ENCODE measurements at regions not wholly inside any gene's neighbourhood (a gene's known extent, or its start where the extent isn't known, plus 50 kb on each side); places are given as distances from the start of the nearest gene placed in this dataset.

GRCh38 chr14:97298331-97298730, 501.1 kb downstream of the VRK1 start:
- Histone ChIP-seq H4K20me1 (no peaks in the 10 kb centered on the region), H3K4me1 (peaks cover 0 to 6% (median 0%) of the 10 kb centered on the region in 10 experiments; a peak in 4 of 20 replicates), H3K4me3 (no peak overlapping the region), H3K9ac (no peak overlapping the region), H3K27me3 (peaks cover 0 to 8% (median 0%) of the 10 kb centered on the region in 11 experiments; a peak in 3 of 22 replicates), H3K9me3 (replicated peaks in 1 of 11) (no peaks in the 10 kb centered on the region), H3K4me2 (no peak overlapping the region; a peak in 2 of 22 replicates), H3K36me3 (no peaks in the 10 kb centered on the region), H3K27ac (no peak overlapping the region)
- no peak for TF ChIP-seq Cebpa-rat (IDR thresholded peaks at IDR 0.05)

- no peak for TF ChIP-seq Cebpa-rat (IDR thresholded peaks at IDR 0.05)
- Histone ChIP-seq H3K4me3 (no peak overlapping the region), H3K9ac (no peak overlapping the region), H4K20me1 (no peaks in the 10 kb centered on the region), H3K4me2 (no peak overlapping the region), H3K27me3 (peaks cover 0 to 4% (median 0%) of the 10 kb centered on the region in 11 experiments; a peak in 3 of 22 replicates), H3K4me1 (peaks cover 0 to 6% (median 0%) of the 10 kb centered on the region in 10 experiments; a peak in 4 of 20 replicates), H3K9me3 (replicated peaks in 1 of 11) (no peaks in the 10 kb centered on the region), H3K36me3 (no peaks in the 10 kb centered on the region), H3K27ac (no peak overlapping the region)
These were observed 501.6 kb downstream of the VRK1 start for GRCh38 chr14:97298736-97299135.

- no peak for TF ChIP-seq Cebpa-rat (IDR thresholded peaks at IDR 0.05)
- H3K27me3 ChIP-seq, result no peaks in the 10 kb centered on the region
- H3K4me3 ChIP-seq, result no peak overlapping the region
These were observed 502.5 kb downstream of the VRK1 start for GRCh38 chr14:97299661-97300060.

GRCh38 chr14:97301931-97302559, 504.9 kb downstream of the VRK1 start:
- no peak overlapping the region for H3K4me3 ChIP-seq
- no peak overlapping the region for H3K9ac ChIP-seq
- no peak overlapping the region for H3K4me2 ChIP-seq
- H3K36me3 ChIP-seq, result no peaks in the 10 kb centered on the region
- H4K20me1 ChIP-seq, result no peaks in the 10 kb centered on the region
- no peak for TF ChIP-seq Cebpa-rat (IDR thresholded peaks at IDR 0.05)
- no peaks in the 10 kb centered on the region for H3K9me3 ChIP-seq (replicated peaks in 1 of 11)
- peaks cover 0 to 6% (median 0%) of the 10 kb centered on the region in 10 experiments; a peak in 4 of 20 replicates for H3K4me1 ChIP-seq
- H3K27ac ChIP-seq, result no peak overlapping the region
- H3K27me3 ChIP-seq, result no peaks in the 10 kb centered on the region

More at GRCh38 chr14:97299661-97300060, 502.5 kb downstream of the VRK1 start:
- H3K36me3 ChIP-seq, result no peaks in the 10 kb centered on the region
- peaks cover 0 to 6% (median 0%) of the 10 kb centered on the region in 10 experiments; a peak in 4 of 20 replicates for H3K4me1 ChIP-seq
- no peaks in the 10 kb centered on the region for H3K9me3 ChIP-seq (replicated peaks in 1 of 11)
- H4K20me1 ChIP-seq, result no peaks in the 10 kb centered on the region
- H3K4me2 ChIP-seq, result no peak overlapping the region
- no peak overlapping the region for H3K9ac ChIP-seq
- no peak overlapping the region for H3K27ac ChIP-seq

- H3K36me3 ChIP-seq, result no peaks in the 10 kb centered on the region
- no peak for TF ChIP-seq Cebpa-rat (IDR thresholded peaks at IDR 0.05)
- H4K20me1 ChIP-seq, result no peaks in the 10 kb centered on the region
- no peaks in the 10 kb centered on the region for H3K27me3 ChIP-seq
- H3K27ac ChIP-seq, result no peak overlapping the region
- H3K4me1 ChIP-seq, result no peaks in the 10 kb centered on the region
- H3K9me3 ChIP-seq (replicated peaks in 1 of 11), result no peaks in the 10 kb centered on the region
- H3K4me2 ChIP-seq, result no peak overlapping the region
- H3K9ac ChIP-seq, result no peak overlapping the region
- no peak overlapping the region for H3K4me3 ChIP-seq
These were observed 509.1 kb downstream of the VRK1 start for GRCh38 chr14:97306133-97306759.

GRCh38 chr14:97306760-97307246, 509.6 kb downstream of the VRK1 start:
- Histone ChIP-seq H3K27ac (no peak overlapping the region), H3K4me3 (no peak overlapping the region), H3K4me2 (no peak overlapping the region), H3K4me1 (no peaks in the 10 kb centered on the region), H3K9me3 (replicated peaks in 1 of 11) (no peaks in the 10 kb centered on the region), H4K20me1 (no peaks in the 10 kb centered on the region), H3K36me3 (no peaks in the 10 kb centered on the region), H3K27me3 (no peaks in the 10 kb centered on the region), H3K9ac (no peak overlapping the region)
- TF ChIP-seq Cebpa-rat (IDR thresholded peaks at IDR 0.05), result no peak

- TF ChIP-seq Cebpa-rat (IDR thresholded peaks at IDR 0.05), result no peak
- Histone ChIP-seq H3K9me3 (replicated peaks in 1 of 11) (peaks cover 13 to 18% (median 15%) of the 10 kb centered on the region in 11 experiments), H3K27ac (no peak overlapping the region), H3K4me2 (no peak overlapping the region), H3K4me1 (no peaks in the 10 kb centered on the region), H4K20me1 (no peaks in the 10 kb centered on the region), H3K4me3 (no peak overlapping the region), H3K27me3 (no peaks in the 10 kb centered on the region), H3K36me3 (no peaks in the 10 kb centered on the region), H3K9ac (no peak overlapping the region)
These were observed 514.2 kb downstream of the VRK1 start for GRCh38 chr14:97311411-97311810.

GRCh38 chr14:97312910-97313309, 515.7 kb downstream of the VRK1 start:
- Histone ChIP-seq H3K4me2 (no peak overlapping the region), H3K27me3 (no peaks in the 10 kb centered on the region), H3K27ac (no peak overlapping the region), H4K20me1 (no peaks in the 10 kb centered on the region), H3K9ac (no peak overlapping the region), H3K4me3 (no peak overlapping the region), H3K4me1 (no peaks in the 10 kb centered on the region), H3K9me3 (replicated peaks in 1 of 11) (peaks cover 13 to 18% (median 15%) of the 10 kb centered on the region in 11 experiments), H3K36me3 (no peaks in the 10 kb centered on the region)
- no peak for TF ChIP-seq Cebpa-rat (IDR thresholded peaks at IDR 0.05)

GRCh38 chr14:97315790-97316189, 518.6 kb downstream of the VRK1 start:
- no peaks in the 10 kb centered on the region for H4K20me1 ChIP-seq
- H3K36me3 ChIP-seq, result no peaks in the 10 kb centered on the region
- TF ChIP-seq Cebpa-rat (IDR thresholded peaks at IDR 0.05), result no peak

More at GRCh38 chr14:97315790-97316189, 518.6 kb downstream of the VRK1 start:
- Histone ChIP-seq H3K4me3 (no peak overlapping the region), H3K9ac (no peak overlapping the region), H3K4me2 (no peak overlapping the region), H3K27me3 (no peaks in the 10 kb centered on the region), H3K4me1 (peaks cover 0 to 11% (median 0%) of the 10 kb centered on the region in 10 experiments; a peak in 2 of 20 replicates), H3K27ac (no peak overlapping the region), H3K9me3 (replicated peaks in 1 of 11) (peaks cover 13 to 18% (median 15%) of the 10 kb centered on the region in 11 experiments)

Data from BLaER1 treated with 17β-estradiol and CSF1 and Interleukin-3, amounts not matched to agents 10 nM and 100 nM (cell line).